HCT116 (cell line): ENCODE measurements at regions not wholly inside any gene's neighbourhood (a gene's known extent, or its start where the extent isn't known, plus 50 kb on each side); places are given as distances from the start of the nearest gene placed in this dataset.

ENCODE experiments used
- ATAC-seq: fragments of 200-7000 bp; cut with Tn5 transposase; 2 replicates; pipeline ENCODE4 v1.9.1; 2020; ENCODE audit warnings: mild to moderate bottlenecking, moderate library complexity
- BruUV-seq: library from RNA; stranded (reverse); fragments of 400-500 nt; replicated peaks from 2 replicates; lab custom pipeline; 2021; lab: Mats Ljungman, UMichigan
- CTCF ChIA-PET: fragments of 300-600 bp; sonication (Branson Sonifier 250); formaldehyde crosslinking; loops from one replicate; lab custom pipeline; 2021; ENCODE audit warnings: antibody characterized with exemption; lab: Charles Lee
- POLR2A ChIA-PET: fragments of 300-600, 350-600 bp; sonication (Branson Sonifier 250); formaldehyde crosslinking; loops from one replicate; lab custom pipeline; 2021; ENCODE audit warnings: antibody characterized with exemption; lab: Charles Lee
- RAD21 ChIA-PET, 2 experiments: fragments of 300-600 bp; sonication (Branson Sonifier 250); formaldehyde crosslinking; loops; one replicate each; lab custom pipeline; 2023; ENCODE audit warnings: low total read pairs in 2 of 2; ENCODE audit not compliant: uncharacterized antibody in 2 of 2, unreplicated experiment in 2 of 2, low non-redundant PET in 1 of 2; lab: Charles Lee
- DNase-seq: peaks from one replicate; pipeline ENCODE4 v3.0.0-alpha.2; 2010; ENCODE audit warnings: low read depth, low spot score
- H2AFZ ChIP-seq: fragments of 200-600 bp; shearing (Covaris generic), sonication (generic); 2 replicates; pipeline ENCODE4 v1.6.1; 2017; ENCODE audit warnings: low read depth, mixed run types, mixed read lengths, antibody characterized with exemption, low read length; ENCODE audit not compliant: poor library complexity, severe bottlenecking
- H3K27ac ChIP-seq: 2 replicates; pipeline ENCODE4 v1.5.1; 2012; ENCODE audit warnings: low read depth, low read length
- H3K27me3 ChIP-seq: fragments of 200-600 bp; sonication (generic); 2 replicates; pipeline ENCODE4 v1.6.1; 2016; ENCODE audit warnings: mixed run types, low read length, mixed read lengths; ENCODE audit not compliant: insufficient read depth
- H3K36me3 ChIP-seq, 2 experiments: fragments of 200-500 bp in 1 of 2; fragments of 200-600 bp in 1 of 2; sonication (Bioruptor generic) in 1 of 2; sonication (generic) in 1 of 2; 2 replicates each; pipeline versions ENCODE4 v1.5.1 to v1.6.1; 2014 to 2016; ENCODE audit warnings: low read length in 2 of 2, inconsistent platforms in 1 of 2, mixed read lengths in 1 of 2, mixed run types in 1 of 2; ENCODE audit not compliant: insufficient read depth in 2 of 2, control insufficient read depth in 1 of 2
- H3K4me1 ChIP-seq, 2 experiments: fragments of 200-600 bp in 1 of 2; sonication (generic) in 1 of 2; 2 replicates each; pipeline versions ENCODE4 v1.5.1 to v1.6.1; 2012 to 2017; ENCODE audit warnings: low read length in 2 of 2, inconsistent platforms in 1 of 2, mild to moderate bottlenecking in 1 of 2, mixed read lengths in 1 of 2, mixed run types in 1 of 2, moderate library complexity in 1 of 2; ENCODE audit not compliant: insufficient read depth in 2 of 2, control insufficient read depth in 1 of 2
- H3K4me2 ChIP-seq: fragments of 200-600 bp; sonication (generic); 2 replicates; pipeline ENCODE4 v1.6.1; 2017; ENCODE audit warnings: mixed run types, low read length, mixed read lengths
- H3K4me3 ChIP-seq, 2 experiments: fragments of 200-600 bp in 1 of 2; sonication (generic) in 1 of 2; replicated peaks in 1 of 2; 2 replicates each; pipeline ENCODE4 v1.5.1; 2011 to 2016; ENCODE audit warnings: low read length in 2 of 2, control low read depth in 1 of 2, low read depth in 1 of 2, mild to moderate bottlenecking in 1 of 2, mixed read lengths in 1 of 2, mixed run types in 1 of 2
- H3K79me2 ChIP-seq: fragments of 200-600 bp; sonication (generic); 2 replicates; pipeline ENCODE4 v1.6.1; 2017; ENCODE audit warnings: mild to moderate bottlenecking, mixed run types, low read length, moderate library complexity, mixed read lengths; ENCODE audit not compliant: insufficient read depth
- H3K9ac ChIP-seq: fragments of 200-600 bp; sonication (generic); 2 replicates; pipeline ENCODE4 v1.6.1; 2016; ENCODE audit warnings: low read length, mixed read lengths
- H3K9me2 ChIP-seq: fragments of 200-600 bp; sonication (generic), shearing (Covaris generic); 2 replicates; pipeline ENCODE4 v1.6.1; 2017; ENCODE audit warnings: mixed run types, mild to moderate bottlenecking, moderate library complexity; ENCODE audit not compliant: insufficient read depth
- H3K9me3 ChIP-seq, 2 experiments: fragments of 200-500 bp in 1 of 2; fragments of 200-600 bp in 1 of 2; sonication (Bioruptor generic) in 1 of 2; sonication (generic) in 1 of 2; 2 replicates each; pipeline ENCODE4 v1.6.1; 2014 to 2017; ENCODE audit warnings: low read length in 2 of 2, mixed read lengths in 2 of 2, inconsistent platforms in 1 of 2, low read depth in 1 of 2, mild to moderate bottlenecking in 1 of 2, mixed run types in 1 of 2, moderate library complexity in 1 of 2; ENCODE audit not compliant: control insufficient read depth in 1 of 2, insufficient read depth in 1 of 2
- H4K20me1 ChIP-seq: fragments of 200-600 bp; sonication (generic), shearing (Covaris generic); 2 replicates; pipeline ENCODE4 v1.6.1; 2017; ENCODE audit warnings: mixed run types, mild to moderate bottlenecking, moderate library complexity; ENCODE audit not compliant: insufficient read depth
- ATF3 ChIP-seq: IDR thresholded peaks from 2 replicates; pipeline ENCODE4 v1.6.1; 2012
- CEBPB ChIP-seq: IDR thresholded peaks from 2 replicates; pipeline ENCODE4 v1.6.1; 2012; ENCODE audit warnings: low read depth
- ELF1 ChIP-seq: IDR thresholded peaks from 2 replicates; pipeline ENCODE4 v1.6.1; 2012; ENCODE audit warnings: low read depth, borderline replicate concordance
- EZH2 ChIP-seq: fragments of 200-600 bp; sonication (generic); IDR thresholded peaks from 2 replicates; pipeline ENCODE4 v1.6.1; 2017; ENCODE audit warnings: antibody characterized with exemption, mixed run types
- EZH2phosphoT487 ChIP-seq: fragments of 200-600 bp; IDR thresholded peaks from 2 replicates; pipeline ENCODE4 v1.6.1; 2018; ENCODE audit warnings: antibody characterized with exemption, borderline replicate concordance
- SP1 ChIP-seq: IDR thresholded peaks from 2 replicates; pipeline ENCODE4 v1.6.1; 2012; ENCODE audit warnings: low read depth
- YY1 ChIP-seq: IDR thresholded peaks from 2 replicates; pipeline ENCODE4 v1.6.1; 2011; ENCODE audit warnings: low read length, low read depth, moderate library complexity, mild to moderate bottlenecking; ENCODE audit not compliant: insufficient replicate concordance; ENCODE audit errors: extremely low read depth
- ZNF274 ChIP-seq: fragments of 200-500 bp; sonication (Bioruptor generic); IDR thresholded peaks from 2 replicates; pipeline ENCODE4 v1.6.1; 2014; ENCODE audit warnings: mild to moderate bottlenecking, low read depth, low read length, inconsistent platforms
- intact Hi-C: fragments of 100-400 bp; cut with micrococcal nuclease; formaldehyde crosslinking; loops from 2 replicates; pipeline ENCODE4 v1.10.0; 2022

- no TSS peak for BruUV-seq
These were observed 515.7 kb downstream of the SMARCA1 start for GRCh38 chrX:129007631-129008030.

GRCh38 chrX:129006491-129006890, 516.8 kb downstream of the SMARCA1 start:
- no TSS peak for BruUV-seq
- Histone ChIP-seq H3K79me2 (no peaks in the 10 kb centered on the region), H2AFZ (no peak overlapping the region), H3K36me3 (no peaks in the 10 kb centered on the region), H3K9ac (no peak overlapping the region), H3K27me3 (no peaks in the 10 kb centered on the region), H3K4me2 (no peak overlapping the region), H3K9me2 (no peaks in the 10 kb centered on the region), H3K9me3 (no peaks in the 10 kb centered on the region), H3K27ac (no peak overlapping the region), H4K20me1 (no peaks in the 10 kb centered on the region), H3K4me3 (no peak overlapping the region), H3K4me1 (no peaks in the 10 kb centered on the region)
- ChIA-PET POLR2A (no interaction called here), RAD21 (no interaction called here), CTCF (no interaction called here)
- TF ChIP-seq ATF3 (no peak), CEBPB (no peak)
- intact Hi-C loops, result no loop called here
- ATAC-seq (no peak), DNase-seq (no peak)

More at GRCh38 chrX:129007631-129008030, 515.7 kb downstream of the SMARCA1 start:
- Histone ChIP-seq H3K4me2 (no peak overlapping the region), H3K9ac (no peak overlapping the region), H3K36me3 (no peaks in the 10 kb centered on the region), H3K27me3 (no peaks in the 10 kb centered on the region), H3K27ac (no peak overlapping the region), H3K4me1 (no peaks in the 10 kb centered on the region), H3K79me2 (no peaks in the 10 kb centered on the region), H3K9me3 (no peaks in the 10 kb centered on the region), H4K20me1 (no peaks in the 10 kb centered on the region), H3K9me2 (no peaks in the 10 kb centered on the region), H2AFZ (no peak overlapping the region), H3K4me3 (no peak overlapping the region)
- no peak for ATAC-seq
- TF ChIP-seq SP1 (no peak), YY1 (no peak), EZH2 (no peak), EZH2phosphoT487 (no peak), ATF3 (no peak), ELF1 (no peak), ZNF274 (no peak)
- POLR2A ChIA-PET, result no interaction called here
- CTCF ChIA-PET, result no interaction called here
- no peak for DNase-seq
- intact Hi-C loops, result no loop called here
- RAD21 ChIA-PET, result no interaction called here
